ENCODE measurements at regions not wholly inside any gene's neighbourhood (a gene's known extent, or its start where the extent isn't known, plus 50 kb on each side); places are given as distances from the start of the nearest gene placed in this dataset.

DNA sequence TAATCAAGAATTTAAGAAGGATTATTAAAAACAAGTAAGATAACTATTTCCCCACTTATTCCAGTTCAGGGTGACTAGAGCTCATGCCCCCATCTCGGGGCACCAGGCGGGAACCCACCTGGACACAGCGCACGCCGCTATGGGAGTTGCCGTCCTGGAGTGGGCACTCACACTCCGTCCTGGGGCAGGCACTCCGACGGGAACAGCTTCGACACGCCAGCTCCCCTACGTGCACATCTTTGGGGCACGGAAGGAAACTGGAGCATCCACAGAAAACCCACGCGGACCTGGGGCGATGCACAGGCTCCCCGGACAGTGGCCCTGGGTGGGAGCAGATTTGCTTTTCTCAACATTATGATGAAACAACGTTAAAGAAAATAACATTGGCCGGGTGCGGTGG is 52.0 kb upstream of the GATA5 start:
- Mint-ChIP-seq H3K4me3 (no peak overlapping the region), H3K27me3 (ENCODE audit: low read depth) (no peaks in the 10 kb centered on the region), H3K27ac (no peak overlapping the region), H3K9me3 (no peaks in the 10 kb centered on the region), H3K4me1 (peaks cover 11% of the 10 kb centered on the region), H3K36me3 (no peaks in the 10 kb centered on the region)
- CTCF ChIA-PET = interaction anchor here (0.7 kb wide), 1 partner anchor 34 kb away, joined by 3 read pairs; no protein-coding TSS in a partner anchor
- ATAC-seq (no peak), DNase-seq (ENCODE audit: low spot score) (no peak)
- TF ChIP-seq NFE2L1 (CRISPR knock-in tag; IDR thresholded peaks at IDR 0.05) (no peak), CREB1 (CRISPR knock-in tag; IDR thresholded peaks at IDR 0.05) (no peak), KAT7 (CRISPR knock-in tag; IDR thresholded peaks at IDR 0.05; ENCODE audit: borderline replicate concordance) (no peak), ZNF396 (CRISPR knock-in tag; IDR thresholded peaks at IDR 0.05; ENCODE audit: borderline replicate concordance) (no peak), TCF7 (CRISPR knock-in tag; IDR thresholded peaks at IDR 0.05; ENCODE audit: low read depth) (no peak), CREM (CRISPR knock-in tag; IDR thresholded peaks at IDR 0.05) (no peak), GABPB1 (CRISPR knock-in tag; IDR thresholded peaks at IDR 0.05) (no peak), TEAD1 (CRISPR knock-in tag; IDR thresholded peaks at IDR 0.05) (no peak), ZNF121 (CRISPR knock-in tag; IDR thresholded peaks at IDR 0.05) (no peak), ZNF138 (CRISPR knock-in tag; conservative IDR thresholded peaks at IDR 0.05) (no peak), FOXK1 (CRISPR knock-in tag; IDR thresholded peaks at IDR 0.05) (no peak)
- TF ChIP-seq, protein P1, sequence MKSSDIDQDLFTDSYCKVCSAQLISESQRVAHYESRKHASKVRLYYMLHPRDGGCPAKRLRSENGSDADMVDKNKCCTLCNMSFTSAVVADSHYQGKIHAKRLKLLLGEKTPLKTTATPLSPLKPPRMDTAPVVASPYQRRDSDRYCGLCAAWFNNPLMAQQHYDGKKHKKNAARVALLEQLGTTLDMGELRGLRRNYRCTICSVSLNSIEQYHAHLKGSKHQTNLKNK (CRISPR knock-in tag; IDR thresholded peaks at IDR 0.05) = no peak
- TF ChIP-seq, protein P2, sequence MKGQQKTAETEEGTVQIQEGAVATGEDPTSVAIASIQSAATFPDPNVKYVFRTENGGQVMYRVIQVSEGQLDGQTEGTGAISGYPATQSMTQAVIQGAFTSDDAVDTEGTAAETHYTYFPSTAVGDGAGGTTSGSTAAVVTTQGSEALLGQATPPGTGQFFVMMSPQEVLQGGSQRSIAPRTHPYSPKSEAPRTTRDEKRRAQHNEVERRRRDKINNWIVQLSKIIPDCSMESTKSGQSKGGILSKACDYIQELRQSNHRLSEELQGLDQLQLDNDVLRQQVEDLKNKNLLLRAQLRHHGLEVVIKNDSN (CRISPR knock-in tag; IDR thresholded peaks at IDR 0.05) = no peak
- TF ChIP-seq, protein P3, sequence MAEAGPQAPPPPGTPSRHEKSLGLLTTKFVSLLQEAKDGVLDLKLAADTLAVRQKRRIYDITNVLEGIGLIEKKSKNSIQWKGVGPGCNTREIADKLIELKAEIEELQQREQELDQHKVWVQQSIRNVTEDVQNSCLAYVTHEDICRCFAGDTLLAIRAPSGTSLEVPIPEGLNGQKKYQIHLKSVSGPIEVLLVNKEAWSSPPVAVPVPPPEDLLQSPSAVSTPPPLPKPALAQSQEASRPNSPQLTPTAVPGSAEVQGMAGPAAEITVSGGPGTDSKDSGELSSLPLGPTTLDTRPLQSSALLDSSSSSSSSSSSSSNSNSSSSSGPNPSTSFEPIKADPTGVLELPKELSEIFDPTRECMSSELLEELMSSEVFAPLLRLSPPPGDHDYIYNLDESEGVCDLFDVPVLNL (CRISPR knock-in tag; IDR thresholded peaks at IDR 0.05; ENCODE audit: borderline replicate concordance, low read depth) = no peak
- TF ChIP-seq, protein P4, sequence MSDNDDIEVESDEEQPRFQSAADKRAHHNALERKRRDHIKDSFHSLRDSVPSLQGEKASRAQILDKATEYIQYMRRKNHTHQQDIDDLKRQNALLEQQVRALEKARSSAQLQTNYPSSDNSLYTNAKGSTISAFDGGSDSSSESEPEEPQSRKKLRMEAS (CRISPR knock-in tag; IDR thresholded peaks at IDR 0.05) = no peak
- POLR2A ChIA-PET = no interaction called here

DNA sequence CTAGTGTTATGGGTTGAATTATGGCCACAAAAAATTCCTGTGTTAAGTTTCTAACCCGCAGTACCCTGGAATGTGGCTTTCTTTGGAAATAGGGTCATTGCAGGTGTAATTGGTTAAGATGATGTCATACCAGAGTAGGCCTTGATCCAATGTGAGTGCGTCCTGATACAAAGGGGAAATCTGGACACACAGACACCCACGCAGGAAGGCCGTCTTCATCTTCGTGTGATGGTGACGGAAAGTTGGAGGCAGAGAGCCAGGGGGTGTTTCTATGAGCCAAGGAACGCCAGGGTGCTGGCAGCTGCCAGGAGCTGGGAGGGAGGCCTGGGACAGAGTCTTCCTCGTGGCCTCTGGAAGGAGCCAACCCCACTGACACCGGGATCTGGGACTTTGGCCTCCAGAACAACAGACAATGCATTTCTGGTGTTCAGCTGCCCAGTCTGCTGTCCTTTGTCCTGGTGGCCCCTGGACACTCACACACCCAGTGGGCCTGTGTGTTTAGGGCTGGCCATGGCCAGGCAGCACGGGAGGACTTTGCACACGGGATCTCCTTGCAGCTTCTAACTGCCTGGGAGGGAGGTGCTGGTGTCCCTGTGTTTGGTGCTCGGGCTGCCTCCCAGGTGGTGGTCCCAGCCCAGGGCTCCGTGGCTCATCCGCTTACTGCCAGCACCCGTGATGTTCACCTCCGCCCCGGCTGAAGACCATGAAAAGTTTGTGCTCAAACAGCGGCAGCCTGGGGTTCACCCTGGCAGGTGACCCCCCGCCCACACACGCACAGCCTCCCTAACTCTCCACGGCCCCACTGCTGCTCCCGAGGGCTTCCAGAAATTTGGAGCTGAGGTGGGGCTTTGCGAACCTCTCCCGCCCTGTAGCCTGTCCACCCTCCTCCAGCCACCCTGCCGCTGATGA is 53.4 kb upstream of the GATA5 start:
- no peaks in the 10 kb centered on the region for H3K36me3 Mint-ChIP-seq
- peaks cover 3% of the 10 kb centered on the region for H3K4me1 Mint-ChIP-seq
- TF ChIP-seq, protein P5, sequence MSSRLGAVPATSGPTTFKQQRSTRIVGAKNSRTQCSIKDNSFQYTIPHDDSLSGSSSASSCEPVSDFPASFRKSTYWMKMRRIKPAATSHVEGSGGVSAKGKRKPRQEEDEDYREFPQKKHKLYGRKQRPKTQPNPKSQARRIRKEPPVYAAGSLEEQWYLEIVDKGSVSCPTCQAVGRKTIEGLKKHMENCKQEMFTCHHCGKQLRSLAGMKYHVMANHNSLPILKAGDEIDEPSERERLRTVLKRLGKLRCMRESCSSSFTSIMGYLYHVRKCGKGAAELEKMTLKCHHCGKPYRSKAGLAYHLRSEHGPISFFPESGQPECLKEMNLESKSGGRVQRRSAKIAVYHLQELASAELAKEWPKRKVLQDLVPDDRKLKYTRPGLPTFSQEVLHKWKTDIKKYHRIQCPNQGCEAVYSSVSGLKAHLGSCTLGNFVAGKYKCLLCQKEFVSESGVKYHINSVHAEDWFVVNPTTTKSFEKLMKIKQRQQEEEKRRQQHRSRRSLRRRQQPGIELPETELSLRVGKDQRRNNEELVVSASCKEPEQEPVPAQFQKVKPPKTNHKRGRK (CRISPR knock-in tag; IDR thresholded peaks at IDR 0.05; ENCODE audit: borderline replicate concordance) = no peak
- TF ChIP-seq ZNF317 (CRISPR knock-in tag; IDR thresholded peaks at IDR 0.05; ENCODE audit: borderline replicate concordance, low read depth) (no peak), KAT7 (CRISPR knock-in tag; IDR thresholded peaks at IDR 0.05; ENCODE audit: borderline replicate concordance) (no peak), ZNF671 (CRISPR knock-in tag; IDR thresholded peaks at IDR 0.05) (no peak)
- TF ChIP-seq, protein P6, sequence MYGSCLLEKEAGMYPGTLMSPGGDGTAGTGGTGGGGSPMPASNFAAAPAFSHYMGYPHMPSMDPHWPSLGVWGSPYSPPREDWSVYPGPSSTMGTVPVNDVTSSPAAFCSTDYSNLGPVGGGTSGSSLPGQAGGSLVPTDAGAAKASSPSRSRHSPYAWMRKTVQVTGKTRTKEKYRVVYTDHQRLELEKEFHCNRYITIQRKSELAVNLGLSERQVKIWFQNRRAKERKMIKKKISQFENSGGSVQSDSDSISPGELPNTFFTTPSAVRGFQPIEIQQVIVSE (CRISPR knock-in tag; IDR thresholded peaks at IDR 0.05; ENCODE audit: borderline replicate concordance) = no peak
- TF ChIP-seq, protein P7, sequence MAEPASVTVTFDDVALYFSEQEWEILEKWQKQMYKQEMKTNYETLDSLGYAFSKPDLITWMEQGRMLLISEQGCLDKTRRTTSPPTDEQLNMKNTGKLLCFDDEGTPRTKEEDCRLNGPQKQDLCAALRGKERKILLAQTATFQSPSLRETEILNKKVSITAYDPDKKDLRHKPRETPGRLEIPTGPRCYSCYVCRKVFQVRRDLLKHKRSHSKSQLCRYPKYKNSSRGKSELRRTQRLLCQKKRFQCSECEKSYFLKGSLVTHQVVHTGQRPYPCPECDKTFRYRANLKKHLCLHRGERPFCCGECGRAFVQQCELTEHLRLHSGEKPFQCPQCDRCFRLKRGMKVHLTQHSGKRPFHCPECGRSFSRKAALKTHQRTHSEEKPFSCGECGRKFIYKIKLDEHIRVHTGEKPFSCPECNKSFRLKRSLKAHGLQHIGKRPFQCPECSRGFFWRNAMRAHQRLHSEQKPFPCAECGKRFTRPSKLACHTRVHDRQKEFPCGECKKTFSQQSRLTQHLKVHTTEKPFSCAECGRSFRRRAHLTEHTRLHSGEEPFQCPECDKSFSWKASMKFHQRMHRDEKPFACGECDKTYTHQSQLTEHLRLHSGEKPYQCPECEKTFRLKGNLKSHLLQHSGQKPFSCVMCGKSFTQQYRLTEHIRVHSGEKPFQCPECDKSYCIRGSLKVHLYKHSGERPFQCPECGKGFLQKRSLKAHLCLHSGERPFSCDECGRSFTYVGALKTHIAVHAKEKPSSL (CRISPR knock-in tag; conservative IDR thresholded peaks at IDR 0.05) = no peak
- ATAC-seq = no peak
- no peak overlapping the region for H3K4me3 Mint-ChIP-seq
- peak overlapping the region; percentile 87; the same call in 1 of the 2 replicates for H3K27ac Mint-ChIP-seq
- CTCF ChIA-PET = interaction anchor here (0.9 to 1.5 kb wide), 4 partner anchors 10 to 21 kb away, joined by 3 to 6 read pairs (median 3); no protein-coding TSS in a partner anchor
- POLR2A ChIA-PET = no interaction called here
- no peaks in the 10 kb centered on the region for H3K27me3 Mint-ChIP-seq (ENCODE audit: low read depth)
- no peak for DNase-seq (ENCODE audit: low spot score)
- no peaks in the 10 kb centered on the region for H3K9me3 Mint-ChIP-seq
